ENCODE measurements at regions not wholly inside any gene's neighbourhood (a gene's known extent, or its start where the extent isn't known, plus 50 kb on each side); places are given as distances from the start of the nearest gene placed in this dataset.

- DNase-seq (ENCODE audit: low read depth in 2 of 3, low spot score in 1 of 3), result no peak
Measured at GRCh38 chr6:81694855-81695254, 57.6 kb downstream of the TENT5A start.

GRCh38 chr6:81694207-81694606 is 58.3 kb downstream of the TENT5A start:
- no peak for DNase-seq (ENCODE audit: low read depth in 2 of 3, low spot score in 1 of 3)

DNA sequence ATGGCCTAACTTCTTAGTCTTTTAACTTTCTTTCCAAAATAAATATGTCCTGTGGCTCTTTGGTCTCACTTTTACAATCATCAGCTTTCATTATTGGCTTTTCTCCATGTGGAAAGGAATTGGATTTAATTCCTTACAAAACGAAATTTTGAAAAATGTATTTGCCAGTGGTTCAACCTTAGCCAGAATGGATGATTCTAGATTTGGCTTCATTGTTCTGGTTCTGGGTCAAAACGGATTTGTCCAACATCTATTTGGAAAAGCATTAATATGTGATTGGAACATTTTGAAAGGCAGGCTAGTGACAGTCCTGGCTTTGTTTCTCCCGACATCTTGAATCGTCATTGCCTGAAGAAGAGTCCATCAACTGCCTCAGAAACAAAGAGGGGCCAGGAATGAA is 59.2 kb downstream of the TENT5A start:
- DNase-seq (ENCODE audit: low read depth in 2 of 3, low spot score in 1 of 3), result no peak

DNA sequence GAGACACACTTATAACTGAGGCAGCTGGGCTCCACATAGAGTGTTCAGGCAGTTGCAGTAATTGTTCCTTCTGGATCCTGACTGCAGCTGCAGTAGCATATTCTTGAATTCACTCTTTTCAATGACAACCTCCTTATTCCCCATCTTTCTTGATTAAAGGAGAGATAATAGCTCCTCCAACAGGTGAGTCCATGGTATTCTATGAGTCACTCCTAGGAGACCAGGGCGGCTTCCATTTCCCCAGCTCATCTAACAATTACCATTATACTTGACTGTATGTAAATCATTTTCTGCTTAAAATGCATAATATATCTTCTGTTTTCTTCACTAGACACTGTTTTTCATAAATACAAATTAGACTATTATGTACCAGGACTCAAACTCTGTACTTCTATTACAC is 62.4 kb downstream of the TENT5A start:
- DNase-seq (ENCODE audit: low read depth in 2 of 3, low spot score in 1 of 3), result no peak

DNA sequence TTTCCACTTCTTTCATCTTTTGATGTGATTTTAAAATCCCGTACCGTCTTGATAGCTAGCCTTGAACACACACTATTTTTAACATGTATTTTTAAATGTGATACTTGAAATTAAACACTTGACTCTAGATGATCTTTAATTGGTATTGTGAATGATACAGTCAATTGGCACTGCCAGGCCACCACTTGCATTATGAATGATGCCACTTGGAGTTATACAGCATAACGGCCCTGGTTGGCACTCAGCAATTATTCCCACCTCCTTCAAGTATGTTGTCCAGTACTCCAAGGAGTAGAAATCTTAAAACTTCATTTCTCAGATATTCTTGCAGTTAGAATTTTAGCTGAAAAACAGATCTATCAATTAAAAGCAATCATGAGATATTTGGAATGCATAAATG is 62.9 kb downstream of the TENT5A start:
- no peak for DNase-seq (ENCODE audit: low read depth in 2 of 3, low spot score in 1 of 3)

GRCh38 chr6:81683912-81684311 is 68.6 kb downstream of the TENT5A start:
- no peak for DNase-seq (ENCODE audit: low read depth in 2 of 3, low spot score in 1 of 3)

DNA sequence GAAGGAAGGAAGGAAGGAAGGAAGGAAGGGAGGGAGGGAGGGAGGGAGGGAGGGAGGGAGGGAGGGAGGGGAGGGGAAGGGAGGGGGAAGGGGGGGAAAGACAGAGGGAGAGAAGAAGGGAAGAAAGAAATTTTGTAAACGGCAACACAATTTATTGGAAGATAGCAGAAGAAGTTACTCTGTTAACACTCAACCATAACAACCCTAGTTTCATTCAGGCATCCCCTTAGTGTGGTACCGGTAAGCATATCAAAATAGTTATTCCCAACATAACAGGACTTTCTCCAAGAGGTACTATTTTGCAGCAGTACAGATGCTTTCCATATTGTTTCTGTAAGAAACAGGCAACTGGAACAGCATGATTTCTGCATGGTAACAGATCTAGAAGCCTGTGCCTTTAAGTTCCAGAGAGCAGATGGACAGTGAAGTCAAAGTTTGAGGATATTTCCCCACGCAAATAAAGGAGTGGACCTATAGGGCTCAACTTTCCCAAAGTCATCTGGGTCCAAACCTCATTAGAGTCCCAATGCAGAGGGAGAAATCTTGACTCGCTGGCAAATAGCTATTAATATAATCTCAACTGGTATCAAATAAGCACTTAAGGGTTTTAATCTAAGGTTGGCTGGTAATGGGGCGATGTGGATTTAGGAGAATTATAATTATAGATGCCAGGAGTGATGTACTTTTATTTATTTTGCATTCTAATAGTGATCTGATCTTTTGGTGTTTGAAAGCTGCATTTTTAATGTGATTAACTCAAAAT is 69.4 kb downstream of the TENT5A start:
- no peak for DNase-seq (ENCODE audit: low read depth in 2 of 3, low spot score in 1 of 3)

DNA sequence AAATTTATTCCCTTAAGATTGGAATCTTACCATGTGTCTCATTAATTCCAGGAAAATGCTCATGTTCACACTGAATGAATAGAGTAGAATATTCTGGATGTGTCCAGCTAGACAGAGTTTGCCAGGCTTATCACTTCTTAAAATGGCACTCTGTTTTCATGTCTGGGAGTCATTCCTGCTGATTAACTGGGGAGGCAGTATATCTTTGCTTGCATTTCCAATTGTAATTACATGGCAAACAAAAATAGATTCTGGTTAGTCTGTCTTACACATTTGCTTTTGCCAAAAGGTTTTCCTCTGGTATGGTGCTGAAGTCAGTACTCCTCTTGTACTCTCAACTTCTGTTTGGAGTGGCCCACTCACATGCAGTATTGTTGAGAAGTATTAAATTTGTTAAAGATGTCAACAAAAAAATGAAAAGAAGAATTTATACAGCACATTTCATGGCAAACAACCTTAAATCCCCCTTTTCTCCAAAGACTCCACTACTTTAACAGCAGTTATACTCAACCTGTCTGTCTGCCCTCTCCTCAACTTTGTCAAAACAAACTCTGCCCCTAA is 70.2 kb downstream of the TENT5A start:
- DNase-seq (ENCODE audit: low read depth in 2 of 3, low spot score in 1 of 3), result no peak

- no peak for DNase-seq (ENCODE audit: low read depth in 2 of 3, low spot score in 1 of 3)
Measured at GRCh38 chr6:81669445-81669844, 83.0 kb downstream of the TENT5A start.

- no peak for DNase-seq (ENCODE audit: low read depth in 2 of 3, low spot score in 1 of 3)
Measured at GRCh38 chr6:81668615-81669047, 83.8 kb downstream of the TENT5A start.

GRCh38 chr6:81666481-81666880 is 86.0 kb downstream of the TENT5A start:
- no peak for DNase-seq (ENCODE audit: low read depth in 2 of 3, low spot score in 1 of 3)

DNA sequence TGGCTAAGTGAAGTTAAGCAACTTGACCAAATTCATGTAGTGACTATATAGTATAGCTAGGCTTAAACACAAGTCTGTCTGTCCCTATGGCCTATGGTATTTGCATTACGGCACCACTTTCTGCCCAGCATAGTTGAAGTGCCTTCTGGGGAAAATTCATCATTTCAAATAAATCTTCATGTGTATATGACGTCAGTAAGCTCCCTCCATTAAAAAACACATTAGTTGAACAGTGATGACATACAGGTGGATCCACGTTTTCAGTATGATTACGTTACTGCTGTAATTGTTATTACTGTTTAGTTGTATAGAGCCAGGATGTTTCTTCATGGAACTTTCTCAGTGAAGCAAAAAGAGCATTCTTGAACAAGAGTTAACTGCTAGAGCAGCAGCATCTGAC is 96.2 kb downstream of the TENT5A start:
- DNase-seq (ENCODE audit: low read depth in 2 of 3, low spot score in 1 of 3), result no peak

- no peak for DNase-seq (ENCODE audit: low read depth in 2 of 3, low spot score in 1 of 3)
Measured at GRCh38 chr6:81655696-81656095, 96.8 kb downstream of the TENT5A start.

GRCh38 chr6:81648502-81648901 is 104.0 kb downstream of the TENT5A start:
- DNase-seq (ENCODE audit: low read depth in 2 of 3, low spot score in 1 of 3), result no peak

GRCh38 chr6:81643156-81643555 is 109.3 kb downstream of the TENT5A start:
- no peak for DNase-seq (ENCODE audit: low read depth in 2 of 3, low spot score in 1 of 3)

GRCh38 chr6:81640891-81641290 is 111.6 kb downstream of the TENT5A start:
- DNase-seq (ENCODE audit: low read depth in 2 of 3, low spot score in 1 of 3), result no peak

- DNase-seq (ENCODE audit: low read depth in 2 of 3, low spot score in 1 of 3), result no peak
Measured at GRCh38 chr6:81640126-81640525, 112.4 kb downstream of the TENT5A start.

DNA sequence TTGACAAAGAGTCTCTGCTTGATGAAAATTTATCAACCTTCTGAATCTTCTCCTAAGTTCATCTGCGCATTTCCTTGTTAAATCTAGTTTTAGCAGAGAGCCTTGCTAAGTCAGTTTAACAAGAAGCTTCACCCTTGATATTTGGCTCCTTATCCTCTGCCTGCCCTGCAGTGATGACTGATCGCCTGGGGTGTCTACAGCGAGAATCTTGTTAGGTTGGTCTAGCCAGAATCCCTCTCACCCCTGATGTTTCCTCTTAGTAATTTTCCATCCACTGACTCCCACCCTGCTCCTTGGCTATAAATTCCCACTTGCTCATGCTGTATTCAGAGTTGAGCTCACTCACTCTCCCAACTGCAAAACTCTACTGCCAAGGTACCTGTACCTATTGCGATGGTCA is 114.1 kb downstream of the TENT5A start:
- DNase-seq (ENCODE audit: low read depth in 2 of 3, low spot score in 1 of 3), result no peak

- DNase-seq (ENCODE audit: low read depth in 2 of 3, low spot score in 1 of 3), result no peak
Measured at GRCh38 chr6:81636930-81637568, 115.4 kb downstream of the TENT5A start.

GRCh38 chr6:81634155-81634880 is 118.2 kb downstream of the TENT5A start:
- DNase-seq (ENCODE audit: low read depth in 2 of 3, low spot score in 1 of 3), result no peak

GRCh38 chr6:81633391-81633790 is 119.1 kb downstream of the TENT5A start:
- no peak for DNase-seq (ENCODE audit: low read depth in 2 of 3, low spot score in 1 of 3)

- DNase-seq (ENCODE audit: low read depth in 2 of 3, low spot score in 1 of 3), result no peak
Measured at GRCh38 chr6:81630719-81631118, 121.8 kb downstream of the TENT5A start.
